GM18868 (cell line): ENCODE measurements at regions not wholly inside any gene's neighbourhood (a gene's known extent, or its start where the extent isn't known, plus 50 kb on each side); places are given as distances from the start of the nearest gene placed in this dataset.

Source experiments
- ATAC-seq: cut with Tn5 transposase; IDR thresholded peaks from one replicate; pipeline ENCODE4 v1.9.1; 2021; ENCODE audit warnings: mild to moderate bottlenecking, moderate library complexity; ENCODE audit not compliant: unreplicated experiment

- no peak for ATAC-seq
Measured at GRCh38 chr20:39474879-39475278, 512.7 kb downstream of the DHX35 start.

GRCh38 chr20:39473536-39473935 is 511.4 kb downstream of the DHX35 start:
- no peak for ATAC-seq

- no peak for ATAC-seq
Measured at GRCh38 chr20:39468703-39469102, 506.6 kb downstream of the DHX35 start.

- no peak for ATAC-seq
Measured at GRCh38 chr20:39464238-39464637, 502.1 kb downstream of the DHX35 start.

GRCh38 chr20:39462416-39462945 is 500.3 kb downstream of the DHX35 start:
- ATAC-seq: no peak

GRCh38 chr20:39458452-39458851 is 496.3 kb downstream of the DHX35 start:
- no peak for ATAC-seq

GRCh38 chr20:39453890-39454289 is 491.7 kb downstream of the DHX35 start:
- peak; percentile 45 for ATAC-seq

- ATAC-seq: no peak
Measured at GRCh38 chr20:39452583-39453340, 490.6 kb downstream of the DHX35 start.

- ATAC-seq: no peak
Measured at GRCh38 chr20:39451386-39451785, 489.2 kb downstream of the DHX35 start.

- ATAC-seq: no peak
Measured at GRCh38 chr20:39446397-39446796, 484.3 kb downstream of the DHX35 start.

- ATAC-seq: no peak
Measured at GRCh38 chr20:39445095-39445494, 483.0 kb downstream of the DHX35 start.

GRCh38 chr20:39433466-39433865 is 471.3 kb downstream of the DHX35 start:
- no peak for ATAC-seq

GRCh38 chr20:39431091-39431880 is 469.1 kb downstream of the DHX35 start:
- no peak for ATAC-seq

GRCh38 chr20:39429726-39430125 is 467.6 kb downstream of the DHX35 start:
- no peak for ATAC-seq

- ATAC-seq: no peak
Measured at GRCh38 chr20:39424962-39425678, 463.0 kb downstream of the DHX35 start.

GRCh38 chr20:39421571-39422105 is 459.5 kb downstream of the DHX35 start:
- no peak for ATAC-seq

GRCh38 chr20:39412091-39412490 is 449.9 kb downstream of the DHX35 start:
- ATAC-seq: no peak

GRCh38 chr20:39399463-39399862 is 437.3 kb downstream of the DHX35 start:
- ATAC-seq: no peak

- no peak for ATAC-seq
Measured at GRCh38 chr20:39398656-39399055, 436.5 kb downstream of the DHX35 start.

GRCh38 chr20:39397646-39398045 is 435.5 kb downstream of the DHX35 start:
- no peak for ATAC-seq
